Psoas muscle (tissue), 7 donors: ENCODE measurements at regions not wholly inside any gene's neighbourhood (a gene's known extent, or its start where the extent isn't known, plus 50 kb on each side); places are given as distances from the start of the nearest gene placed in this dataset.
A peak's percentile ranks its signal among the peaks of the same experiment; 100 is the strongest.

ENCODE experiments used
- ATAC-seq, 4 donors: fragments of 200-7000 bp; cut with Tn5 transposase; one replicate each; pipeline ENCODE4 v1.9.1; 2020; ENCODE audit warnings: moderate library complexity in 3 of 4, mild to moderate bottlenecking in 2 of 4
- DNase-seq, 2 donors: peaks; one replicate each; pipeline ENCODE4 v3.0.0-alpha.2; 2020
- H3K27ac ChIP-seq: fragments of 200-600 bp; one replicate; pipeline ENCODE4 v1.8.0; 2022
- H3K27me3 ChIP-seq, 3 donors: fragments of 200-600 bp in 1 of 3; one replicate each; pipeline versions ENCODE4 v1.6.1 to v1.8.0; 2013 to 2022; ENCODE audit warnings: low read length in 2 of 3, mild to moderate bottlenecking in 2 of 3, moderate library complexity in 1 of 3; ENCODE audit not compliant: insufficient read depth in 3 of 3
- H3K36me3 ChIP-seq, 2 donors: fragments of 200-600 bp in 1 of 2; one replicate each; pipeline versions ENCODE4 v1.6.1 to v1.8.0; 2013 to 2022; ENCODE audit warnings: low read depth in 1 of 2, mild to moderate bottlenecking in 1 of 2, moderate library complexity in 1 of 2; ENCODE audit not compliant: insufficient read depth in 1 of 2
- H3K4me1 ChIP-seq: fragments of 200-600 bp; one replicate; pipeline ENCODE4 v1.8.0; 2022
- H3K4me3 ChIP-seq: fragments of 200-600 bp; one replicate; pipeline ENCODE4 v1.8.0; 2022; ENCODE audit warnings: mild to moderate bottlenecking
- H3K9me3 ChIP-seq: fragments of 200-600 bp; one replicate; pipeline ENCODE4 v1.8.0; 2022
- CTCF ChIP-seq: fragments of 200-600 bp; IDR thresholded peaks from one replicate; pipeline ENCODE4 v1.8.0; 2022; ENCODE audit warnings: antibody characterized with exemption
- WGBS, 3 donors: extraction: QIAGEN DNeasy Blood & Tissue Kit; methylation state at CpG; one replicate each; pipeline versions ENCODE4 v1.1.6 to v1.1.7; 2013; 5-methylcytosine and 5-hydroxymethylcytosine counted together
- intact Hi-C, 2 donors: fragments of 100-400 bp; cut with DNase I; formaldehyde crosslinking; loops; one replicate each; pipeline versions ENCODE4 v1.11.0 to v1.14.2; 2022
- donor health status: healthy with polysubstance abuse.
- donor health status: DM: no; HTN: no; CAD: no; lungs with moderate emphysema.
- donor health status: Bipolar disorder and iron deficiency.
- donor health status: healthy.
- donor health status: DM: yes; HTN: yes; CAD: no.
- donor health status: DM: no; HTN: no; CAD: no.
- donor health status: DM: yes; HTN: yes; CAD: no.

- DNase-seq (no peak), ATAC-seq (no peak)
- no peak for TF ChIP-seq CTCF
- Histone ChIP-seq H3K27ac (no peak overlapping the region), H3K36me3 (no peaks in the 10 kb centered on the region), H3K9me3 (no peaks in the 10 kb centered on the region), H3K27me3 (no peaks in the 10 kb centered on the region), H3K4me1 (peaks cover 3% of the 10 kb centered on the region), H3K4me3 (no peak overlapping the region)
- 97% methylated on average over 3 of the region's 3 CpGs for WGBS, 3 donors
- intact Hi-C loops: no loop called here
Measured at GRCh38 chr16:66152823-66153393, 213.6 kb upstream of the CDH5 start.

- WGBS, 3 donors: 75 to 76% (median 75%) methylated on average over 2 of the region's 2 CpGs
- DNase-seq: no peak
- H3K36me3 ChIP-seq: no peaks in the 10 kb centered on the region
- H3K4me1 ChIP-seq: peaks cover 3% of the 10 kb centered on the region
- intact Hi-C loops: no loop called here
- H3K9me3 ChIP-seq: no peaks in the 10 kb centered on the region
- no peak overlapping the region for H3K4me3 ChIP-seq
- no peak overlapping the region for H3K27ac ChIP-seq
- no peaks in the 10 kb centered on the region for H3K27me3 ChIP-seq
- no peak for TF ChIP-seq CTCF
- ATAC-seq: no peak
Measured at GRCh38 chr16:66152181-66152580, 214.3 kb upstream of the CDH5 start.

GRCh38 chr16:66150698-66151482 is 215.6 kb upstream of the CDH5 start:
- intact Hi-C loops: no loop called here
- Histone ChIP-seq H3K27ac (no peak overlapping the region), H3K4me3 (no peak overlapping the region), H3K27me3 (no peaks in the 10 kb centered on the region), H3K9me3 (no peaks in the 10 kb centered on the region), H3K36me3 (no peaks in the 10 kb centered on the region), H3K4me1 (peaks cover 3% of the 10 kb centered on the region)
- TF ChIP-seq CTCF: no peak
- DNase-seq: no peak
- peak in 1 of 4 donors; percentile 68 for ATAC-seq
- WGBS, 3 donors: 73 to 85% (median 83%) methylated on average over 7 of the region's 7 CpGs

GRCh38 chr16:66147291-66147690 is 219.2 kb upstream of the CDH5 start:
- no peak for DNase-seq
- no peak overlapping the region for H3K27ac ChIP-seq
- H3K27me3 ChIP-seq: no peaks in the 10 kb centered on the region
- no peaks in the 10 kb centered on the region for H3K36me3 ChIP-seq
- intact Hi-C loops: no loop called here
- peaks cover 3% of the 10 kb centered on the region for H3K4me1 ChIP-seq
- TF ChIP-seq CTCF: no peak
- ATAC-seq: no peak
- H3K9me3 ChIP-seq: no peaks in the 10 kb centered on the region
- 68 to 88% (median 69%) methylated on average over 6 of the region's 6 CpGs for WGBS, 3 donors
- H3K4me3 ChIP-seq: no peak overlapping the region
